ENCODE measurements at regions not wholly inside any gene's neighbourhood (a gene's known extent, or its start where the extent isn't known, plus 50 kb on each side); places are given as distances from the start of the nearest gene placed in this dataset.

- H3K27ac ChIP-seq (ENCODE audit: low read depth, low read length) = no peak overlapping the region
- no peak overlapping the region for H3K4me3 ChIP-seq (ENCODE audit: low read length)
- no peaks in the 10 kb centered on the region for H3K36me3 ChIP-seq (ENCODE audit: control insufficient read depth, insufficient read depth, low read length)
- no peaks in the 10 kb centered on the region for H3K4me1 ChIP-seq (ENCODE audit: control insufficient read depth, insufficient read depth, low read length)
- no peak overlapping the region for H3K9ac ChIP-seq (ENCODE audit: low read length)
- H3K27me3 ChIP-seq (ENCODE audit: control insufficient read depth, insufficient read depth, low read length) = no peaks in the 10 kb centered on the region
Observed at GRCh38 chr5:166959766-166960165, 1331.7 kb upstream of the WWC1 start.

DNA sequence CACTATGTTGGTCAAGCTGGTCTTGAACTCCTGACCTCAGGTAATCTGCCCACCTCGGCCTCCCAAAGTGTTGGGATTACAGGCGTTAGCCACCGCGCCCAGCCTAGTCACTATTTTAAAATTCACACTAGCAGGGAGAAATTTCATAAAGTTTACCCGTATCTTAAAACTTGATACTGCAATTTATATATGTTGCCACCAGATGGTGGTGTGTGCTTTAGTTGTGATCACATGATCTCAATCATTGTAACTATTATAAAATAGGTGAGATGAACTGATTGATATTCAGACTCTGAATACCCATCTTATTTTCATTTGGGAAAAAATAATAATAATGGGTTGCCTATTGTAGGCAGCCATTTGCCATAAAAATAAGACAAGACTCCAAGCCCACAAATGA lies 1330.4 kb upstream of the WWC1 start:
- Histone ChIP-seq H3K4me3 (ENCODE audit: low read length) (no peak overlapping the region), H3K9ac (ENCODE audit: low read length) (no peak overlapping the region), H3K27me3 (ENCODE audit: control insufficient read depth, insufficient read depth, low read length) (no peaks in the 10 kb centered on the region), H3K4me1 (ENCODE audit: control insufficient read depth, insufficient read depth, low read length) (no peaks in the 10 kb centered on the region), H3K27ac (ENCODE audit: low read depth, low read length) (no peak overlapping the region), H3K36me3 (ENCODE audit: control insufficient read depth, insufficient read depth, low read length) (no peaks in the 10 kb centered on the region)

- no peaks in the 10 kb centered on the region for H3K36me3 ChIP-seq (ENCODE audit: control insufficient read depth, insufficient read depth, low read length)
- no peak overlapping the region for H3K9ac ChIP-seq (ENCODE audit: low read length)
- no peaks in the 10 kb centered on the region for H3K27me3 ChIP-seq (ENCODE audit: control insufficient read depth, insufficient read depth, low read length)
- H3K4me3 ChIP-seq (ENCODE audit: low read length) = no peak overlapping the region
- H3K4me1 ChIP-seq (ENCODE audit: control insufficient read depth, insufficient read depth, low read length) = no peaks in the 10 kb centered on the region
- H3K27ac ChIP-seq (ENCODE audit: low read depth, low read length) = no peak overlapping the region
Observed at GRCh38 chr5:166961913-166962312, 1329.5 kb upstream of the WWC1 start.

- no peak overlapping the region for H3K4me3 ChIP-seq (ENCODE audit: low read length)
- no peak overlapping the region for H3K9ac ChIP-seq (ENCODE audit: low read length)
- no peaks in the 10 kb centered on the region for H3K36me3 ChIP-seq (ENCODE audit: control insufficient read depth, insufficient read depth, low read length)
- H3K27me3 ChIP-seq (ENCODE audit: control insufficient read depth, insufficient read depth, low read length) = no peaks in the 10 kb centered on the region
- no peaks in the 10 kb centered on the region for H3K4me1 ChIP-seq (ENCODE audit: control insufficient read depth, insufficient read depth, low read length)
- H3K27ac ChIP-seq (ENCODE audit: low read depth, low read length) = no peak overlapping the region
Observed at GRCh38 chr5:166962461-166962860, 1329.0 kb upstream of the WWC1 start.

- H3K4me1 ChIP-seq (ENCODE audit: control insufficient read depth, insufficient read depth, low read length) = no peaks in the 10 kb centered on the region
- no peaks in the 10 kb centered on the region for H3K36me3 ChIP-seq (ENCODE audit: control insufficient read depth, insufficient read depth, low read length)
- no peak overlapping the region for H3K9ac ChIP-seq (ENCODE audit: low read length)
- no peaks in the 10 kb centered on the region for H3K27me3 ChIP-seq (ENCODE audit: control insufficient read depth, insufficient read depth, low read length)
- no peak overlapping the region for H3K4me3 ChIP-seq (ENCODE audit: low read length)
- no peak overlapping the region for H3K27ac ChIP-seq (ENCODE audit: low read depth, low read length)
Observed at GRCh38 chr5:166963596-166963995, 1327.8 kb upstream of the WWC1 start.

DNA sequence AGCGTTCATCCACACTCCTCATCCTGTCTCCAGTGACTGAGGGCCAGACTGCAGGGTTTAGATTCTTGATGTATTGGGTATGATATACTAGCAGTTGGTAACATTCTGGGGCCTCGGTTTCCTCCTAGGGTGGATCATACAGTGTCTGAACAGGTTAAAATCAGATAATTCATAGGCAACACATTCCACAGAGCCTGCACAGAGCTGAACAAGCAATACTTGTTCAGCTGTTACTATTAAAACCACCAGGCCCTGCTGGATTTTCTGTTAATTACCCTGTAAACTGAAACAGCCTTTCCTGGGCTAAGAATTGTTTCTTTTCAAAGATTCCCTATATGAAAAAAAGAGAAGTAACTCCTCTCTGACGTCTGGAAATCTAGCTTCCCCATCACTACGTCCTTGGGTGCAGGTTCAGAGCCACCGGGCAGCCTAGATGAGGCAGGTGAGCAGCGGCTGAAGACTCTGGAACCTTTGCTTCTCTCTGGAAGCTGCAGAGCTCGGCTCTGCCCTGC lies 1313.5 kb upstream of the WWC1 start:
- Histone ChIP-seq H3K9ac (ENCODE audit: low read length) (no peak overlapping the region), H3K27me3 (ENCODE audit: control insufficient read depth, insufficient read depth, low read length) (no peaks in the 10 kb centered on the region), H3K36me3 (ENCODE audit: control insufficient read depth, insufficient read depth, low read length) (no peaks in the 10 kb centered on the region), H3K27ac (ENCODE audit: low read depth, low read length) (peak overlapping the region; percentile 49), H3K4me1 (ENCODE audit: control insufficient read depth, insufficient read depth, low read length) (peaks cover 4% of the 10 kb centered on the region), H3K4me3 (ENCODE audit: low read length) (peak overlapping the region; percentile 69)

GRCh38 chr5:166979307-166979895 lies 1312.0 kb upstream of the WWC1 start:
- Histone ChIP-seq H3K9ac (ENCODE audit: low read length) (no peak overlapping the region), H3K4me3 (ENCODE audit: low read length) (peak overlapping the region; percentile 69)

GRCh38 chr5:166980666-166981065 lies 1310.8 kb upstream of the WWC1 start:
- H3K27me3 ChIP-seq (ENCODE audit: control insufficient read depth, insufficient read depth, low read length) = no peaks in the 10 kb centered on the region
- H3K4me1 ChIP-seq (ENCODE audit: control insufficient read depth, insufficient read depth, low read length) = peaks cover 4% of the 10 kb centered on the region
- no peak overlapping the region for H3K9ac ChIP-seq (ENCODE audit: low read length)
- H3K4me3 ChIP-seq (ENCODE audit: low read length) = peak overlapping the region; percentile 19
- H3K27ac ChIP-seq (ENCODE audit: low read depth, low read length) = peak overlapping the region; percentile 22
- H3K36me3 ChIP-seq (ENCODE audit: control insufficient read depth, insufficient read depth, low read length) = no peaks in the 10 kb centered on the region

More at GRCh38 chr5:166979307-166979895, 1312.0 kb upstream of the WWC1 start:
- Histone ChIP-seq H3K27me3 (ENCODE audit: control insufficient read depth, insufficient read depth, low read length) (no peaks in the 10 kb centered on the region), H3K36me3 (ENCODE audit: control insufficient read depth, insufficient read depth, low read length) (no peaks in the 10 kb centered on the region), H3K27ac (ENCODE audit: low read depth, low read length) (peak overlapping the region; percentile 49), H3K4me1 (ENCODE audit: control insufficient read depth, insufficient read depth, low read length) (peaks cover 4% of the 10 kb centered on the region)

GRCh38 chr5:166982226-166982625 lies 1309.2 kb upstream of the WWC1 start:
- Histone ChIP-seq H3K4me3 (ENCODE audit: low read length) (peak overlapping the region; percentile 13), H3K9ac (ENCODE audit: low read length) (no peak overlapping the region), H3K4me1 (ENCODE audit: control insufficient read depth, insufficient read depth, low read length) (peaks cover 4% of the 10 kb centered on the region), H3K27ac (ENCODE audit: low read depth, low read length) (peak overlapping the region; percentile 54), H3K27me3 (ENCODE audit: control insufficient read depth, insufficient read depth, low read length) (no peaks in the 10 kb centered on the region), H3K36me3 (ENCODE audit: control insufficient read depth, insufficient read depth, low read length) (no peaks in the 10 kb centered on the region)

- Histone ChIP-seq H3K27ac (ENCODE audit: low read depth, low read length) (no peak overlapping the region), H3K36me3 (ENCODE audit: control insufficient read depth, insufficient read depth, low read length) (no peaks in the 10 kb centered on the region), H3K27me3 (ENCODE audit: control insufficient read depth, insufficient read depth, low read length) (no peaks in the 10 kb centered on the region), H3K4me1 (ENCODE audit: control insufficient read depth, insufficient read depth, low read length) (peaks cover 4% of the 10 kb centered on the region), H3K9ac (ENCODE audit: low read length) (no peak overlapping the region), H3K4me3 (ENCODE audit: low read length) (no peak overlapping the region)
Observed at GRCh38 chr5:166991601-166992000, 1299.8 kb upstream of the WWC1 start.

GRCh38 chr5:166992108-166992507 lies 1299.3 kb upstream of the WWC1 start:
- H3K27ac ChIP-seq (ENCODE audit: low read depth, low read length) = no peak overlapping the region
- no peaks in the 10 kb centered on the region for H3K27me3 ChIP-seq (ENCODE audit: control insufficient read depth, insufficient read depth, low read length)
- H3K4me3 ChIP-seq (ENCODE audit: low read length) = no peak overlapping the region
- H3K9ac ChIP-seq (ENCODE audit: low read length) = no peak overlapping the region
- H3K36me3 ChIP-seq (ENCODE audit: control insufficient read depth, insufficient read depth, low read length) = no peaks in the 10 kb centered on the region
- H3K4me1 ChIP-seq (ENCODE audit: control insufficient read depth, insufficient read depth, low read length) = peaks cover 4% of the 10 kb centered on the region

DNA sequence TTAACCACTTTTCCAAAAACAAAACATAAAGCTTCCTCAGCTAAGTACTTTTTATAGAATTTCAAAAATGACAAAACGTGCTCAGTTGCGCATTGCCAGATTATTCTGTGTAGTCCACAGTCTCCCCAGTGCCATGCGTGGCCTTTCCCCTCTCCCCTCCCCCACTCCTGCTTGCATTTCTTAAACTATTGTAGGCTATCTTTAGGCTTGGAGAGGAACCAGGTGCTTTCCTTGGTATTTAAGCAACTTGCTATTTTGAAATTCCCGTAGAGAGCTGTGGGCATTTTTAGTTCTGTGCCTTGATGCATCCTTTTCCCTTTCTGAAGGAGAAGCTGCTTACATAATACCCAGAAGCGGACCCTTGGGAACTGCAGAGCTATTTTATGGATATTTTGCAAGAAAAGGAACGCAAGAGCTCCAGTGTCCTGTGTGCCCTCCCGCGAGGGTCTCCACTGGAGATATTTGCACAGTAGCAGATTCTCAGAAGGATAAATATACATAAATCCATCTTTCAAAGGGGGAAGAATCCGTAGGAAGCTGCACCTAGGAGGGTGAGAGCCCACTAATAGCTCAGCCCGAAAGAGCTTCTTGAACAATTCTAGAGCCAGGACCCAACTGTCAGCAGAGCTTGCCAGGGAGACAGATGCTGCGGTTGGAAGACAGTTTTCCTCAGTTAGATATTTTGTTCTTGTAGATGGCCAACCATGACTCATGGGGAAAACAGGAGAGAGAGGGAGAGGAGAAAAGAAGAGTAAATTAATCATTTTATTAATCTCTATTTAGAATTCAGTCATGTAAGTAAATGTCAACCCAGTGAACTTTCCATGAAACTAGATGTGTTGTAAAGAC lies 1298.3 kb upstream of the WWC1 start:
- Histone ChIP-seq H3K36me3 (ENCODE audit: control insufficient read depth, insufficient read depth, low read length) (no peaks in the 10 kb centered on the region), H3K4me3 (ENCODE audit: low read length) (no peak overlapping the region), H3K4me1 (ENCODE audit: control insufficient read depth, insufficient read depth, low read length) (peaks cover 4% of the 10 kb centered on the region), H3K27me3 (ENCODE audit: control insufficient read depth, insufficient read depth, low read length) (no peaks in the 10 kb centered on the region), H3K9ac (ENCODE audit: low read length) (no peak overlapping the region), H3K27ac (ENCODE audit: low read depth, low read length) (no peak overlapping the region)

All from rectal smooth muscle tissue (tissue), 1 donor.